K562 (cell line): ENCODE measurements at regions not wholly inside any gene's neighbourhood (a gene's known extent, or its start where the extent isn't known, plus 50 kb on each side); places are given as distances from the start of the nearest gene placed in this dataset.

ENCODE experiments used
- ATAC-seq: fragments of 200-7000 bp; cut with Tn5 transposase; 3 replicates; pipeline ENCODE4 v1.9.1; 2020; ENCODE audit warnings: moderate library complexity
- BruUV-seq: library from RNA; stranded (reverse); fragments of 400-500 nt; replicated peaks from 2 replicates; lab custom pipeline; 2021; lab: Mats Ljungman, UMichigan
- CTCF ChIA-PET: fragments of 300-600 bp; formaldehyde crosslinking; extraction: SDS; loops from one replicate; lab custom pipeline; 2021; ENCODE audit warnings: low intra/inter-chr PET ratio; lab: Yijun Ruan, JAX
- POLR2A ChIA-PET: fragments of 300-600, 350-650 bp; sonication (Branson Sonifier 250); formaldehyde crosslinking; extraction: SDS; loops from one replicate; lab custom pipeline; 2021; ENCODE audit warnings: antibody characterized with exemption, inconsistent platforms; lab: Yijun Ruan, JAX
- DNase-seq, 4 experiments: peaks; one replicate each; pipeline versions ENCODE4 v3.0.0 to v3.0.0-alpha.2; 2011 to 2018; ENCODE audit warnings: low spot score in 3 of 4, mixed read lengths in 3 of 4; ENCODE audit errors: extremely low read depth in 1 of 4
- FAIRE-seq: peaks from 2 replicates; lab custom pipeline; 2011; peaks lifted over from hg19 to GRCh38; lab: Jason Lieb, UNC
- H2AFZ ChIP-seq: 2 replicates; pipeline ENCODE4 v1.6.0; 2011; ENCODE audit warnings: low read depth, low read length, control low read depth, inconsistent platforms
- H3K27ac ChIP-seq: fragments of 200-600 bp; 3 replicates; pipeline ENCODE4 v1.8.0; 2011; ENCODE audit warnings: low read depth, mild to moderate bottlenecking, control low read depth, inconsistent platforms, low read length, moderate library complexity, mixed read lengths; ENCODE audit errors: extremely low read depth
- H3K27me3 ChIP-seq, 2 experiments: fragments of 300-600 bp in 1 of 2; 2 replicates in 1 of 2; 3 replicates in 1 of 2; pipeline versions ENCODE4 v1.6.0 to v1.8.0; 2011; ENCODE audit warnings: inconsistent platforms in 2 of 2, low read length in 2 of 2, mild to moderate bottlenecking in 1 of 2, mixed read lengths in 1 of 2, moderate library complexity in 1 of 2; ENCODE audit not compliant: control insufficient read depth in 2 of 2, insufficient read depth in 2 of 2
- H3K36me3 ChIP-seq: fragments of 300-600 bp; 3 replicates; pipeline ENCODE4 v1.8.0; 2011; ENCODE audit warnings: mild to moderate bottlenecking, low read length, inconsistent platforms; ENCODE audit not compliant: control insufficient read depth, insufficient read depth
- H3K4me1 ChIP-seq, 2 experiments: fragments of 200-600 bp in 1 of 2; replicated peaks in 1 of 2; 2 replicates in 1 of 2; 3 replicates in 1 of 2; pipeline versions ENCODE4 v1.5.1 to v1.8.0; 2011; ENCODE audit warnings: inconsistent platforms in 2 of 2, low read length in 2 of 2, mild to moderate bottlenecking in 1 of 2, mixed read lengths in 1 of 2, moderate library complexity in 1 of 2; ENCODE audit not compliant: control insufficient read depth in 2 of 2, insufficient read depth in 2 of 2
- H3K4me2 ChIP-seq: 2 replicates; pipeline ENCODE4 v1.6.1; 2011; ENCODE audit warnings: low read length, control low read depth, inconsistent platforms, mixed read lengths; ENCODE audit not compliant: insufficient read depth
- H3K4me3 ChIP-seq: fragments of 200-600 bp; sonication (generic), shearing (Covaris generic); 2 replicates; pipeline ENCODE4 v1.5.1; 2016; ENCODE audit warnings: control low read depth, inconsistent platforms
- H3K79me2 ChIP-seq: fragments of 200-600 bp; 3 replicates; pipeline ENCODE4 v1.8.0; 2011; ENCODE audit warnings: low read length, inconsistent platforms; ENCODE audit not compliant: control insufficient read depth, insufficient read depth
- H3K9ac ChIP-seq, 2 experiments: 2 replicates each; pipeline versions ENCODE4 v1.6.0 to v1.6.1; 2011; ENCODE audit warnings: low read depth in 2 of 2, low read length in 2 of 2, control low read depth in 1 of 2, inconsistent platforms in 1 of 2, mild to moderate bottlenecking in 1 of 2, mixed read lengths in 1 of 2; ENCODE audit not compliant: insufficient read depth in 1 of 2
- H3K9me1 ChIP-seq: one replicate; pipeline ENCODE4 v1.6.0; 2011; ENCODE audit warnings: inconsistent platforms, mild to moderate bottlenecking, low read length, moderate library complexity; ENCODE audit not compliant: control insufficient read depth, insufficient read depth
- H3K9me3 ChIP-seq: replicated peaks from 2 replicates; pipeline ENCODE4 v1.5.1; 2011; ENCODE audit warnings: low read depth, low read length, inconsistent platforms; ENCODE audit not compliant: control insufficient read depth, insufficient read depth
- H4K20me1 ChIP-seq: replicated peaks from 2 replicates; pipeline ENCODE4 v1.6.1; 2011; ENCODE audit warnings: low read length, inconsistent platforms, mixed read lengths; ENCODE audit not compliant: control insufficient read depth, insufficient read depth
- DDX20 ChIP-seq: fragments of 450-650 bp; IDR thresholded peaks from 2 replicates; pipeline ENCODE4 v1.6.1; 2016; ENCODE audit warnings: missing genetic modification characterization, low read depth, mild to moderate bottlenecking, missing compliant biosample characterization, moderate library complexity
- FOXK2 ChIP-seq, 2 experiments: fragments of 450-650 bp; IDR thresholded peaks in 1 of 2; conservative IDR thresholded peaks in 1 of 2; 2 replicates each; pipeline ENCODE4 v1.6.1; 2016; ENCODE audit warnings: low read depth in 2 of 2, mild to moderate bottlenecking in 1 of 2
- LARP7 ChIP-seq: fragments of 450-650 bp; IDR thresholded peaks from 2 replicates; pipeline ENCODE4 v1.6.1; 2016
- YBX1 ChIP-seq: fragments of 450-650 bp; IDR thresholded peaks from 2 replicates; pipeline ENCODE4 v1.7.1; 2016; ENCODE audit warnings: mild to moderate bottlenecking
- ZNF830 ChIP-seq: fragments of 250-450 bp; sonication (Bioruptor Pico); IDR thresholded peaks from 2 replicates; pipeline ENCODE4 v1.5.0; 2021; ENCODE audit warnings: mild to moderate bottlenecking
- WGBS: fragments of 100-300 bp; shearing (Covaris generic); methylation state at CpG from one replicate; pipeline ENCODE4 v1.1.6; 2016; ENCODE audit warnings: low coverage, mixed read lengths; ENCODE audit not compliant: insufficient coverage; ENCODE audit errors: missing lambda C conversion rate; 5-methylcytosine and 5-hydroxymethylcytosine counted together
- in situ Hi-C: fragments of 300-500 bp; cut with MboI; formaldehyde crosslinking; loops from 4 replicates; pipeline ENCODE4 v1.15.0; 2018; ENCODE audit warnings: inconsistent platforms, mixed read lengths
- intact Hi-C: fragments of 100-400 bp; cut with micrococcal nuclease; formaldehyde crosslinking; loops from 2 replicates; pipeline ENCODE4 v1.14.2; 2022

DNA sequence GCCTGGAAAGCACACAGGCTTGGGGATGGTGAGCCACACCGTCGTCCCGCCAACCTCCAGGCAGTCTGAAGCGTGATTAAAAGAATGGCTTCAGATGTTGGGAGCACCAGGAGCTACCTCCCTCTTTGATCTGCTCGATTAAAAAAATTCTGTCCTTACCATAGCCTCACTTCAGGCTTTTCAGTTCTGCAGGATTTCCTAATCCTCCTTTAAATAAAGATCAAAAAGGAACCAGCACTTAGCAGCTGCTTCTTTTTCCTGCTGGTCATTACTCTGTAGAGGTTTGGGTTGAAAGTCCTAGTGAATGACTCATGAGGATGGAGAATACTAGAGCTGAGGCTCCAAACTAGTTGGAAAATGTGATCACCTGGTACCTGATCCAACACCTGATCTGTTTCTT lies 71.9 kb upstream of the C1orf174 start:
- 0% methylated on average over 5 of the region's 5 CpGs for WGBS
- in situ Hi-C loops (no loop called here), intact Hi-C loops (no loop called here)
- Histone ChIP-seq H2AFZ (no peak overlapping the region), H3K4me1 (peaks cover 0 to 9% of the 10 kb centered on the region in 2 experiments; a peak in 3 of 5 replicates), H3K27me3 (peaks cover 7 to 25% of the 10 kb centered on the region in 2 experiments; a peak in 4 of 5 replicates), H3K9me1 (peaks cover 4% of the 10 kb centered on the region), H3K27ac (no peak overlapping the region), H4K20me1 (no peaks in the 10 kb centered on the region; the same call in 1 of the 2 replicates), H3K4me3 (no peak overlapping the region), H3K4me2 (no peak overlapping the region), H3K36me3 (no peaks in the 10 kb centered on the region), H3K9ac (no peak overlapping the region), H3K79me2 (peaks cover 9% of the 10 kb centered on the region), H3K9me3 (no peaks in the 10 kb centered on the region)
- no peak for TF ChIP-seq FOXK2 (conservative IDR thresholded peaks at IDR 0.05 in 1 of 2, IDR thresholded peaks at IDR 0.05 in 1 of 2; ENCODE audit: low read depth in 2 of 2)
- TF ChIP-seq DDX20 (tag), result no peak
- no peak for TF ChIP-seq LARP7
- TF ChIP-seq ZNF830, result no peak
- no peak for TF ChIP-seq YBX1
- ChIA-PET CTCF (no interaction called here), POLR2A (interaction anchor here (1.2 kb wide), 1 partner anchor 11 kb away, joined by 3 read pairs; no protein-coding TSS in a partner anchor)
- DNase-seq (no peak), ATAC-seq (no peak), FAIRE-seq (no peak)
- BruUV-seq, result no TSS peak
